HL-60 (cell line): ENCODE measurements at regions not wholly inside any gene's neighbourhood (a gene's known extent, or its start where the extent isn't known, plus 50 kb on each side); places are given as distances from the start of the nearest gene placed in this dataset.

ENCODE experiments used
- DNase-seq, 2 experiments: peaks; one replicate each; pipeline ENCODE4 v3.0.0-alpha.2; 2010 to 2020; ENCODE audit warnings: low read depth in 1 of 2, low spot score in 1 of 2
- H3K27ac ChIP-seq: fragments of 250-450 bp; sonication (Bioruptor Pico); replicated peaks from 2 replicates; pipeline ENCODE4 v1.5.1; 2020; ENCODE audit warnings: mild to moderate bottlenecking, moderate library complexity
- H3K27me3 ChIP-seq: fragments of 250-450 bp; sonication (Bioruptor Pico); 2 replicates; pipeline ENCODE4 v1.5.1; 2021; ENCODE audit warnings: mild to moderate bottlenecking, moderate library complexity; ENCODE audit not compliant: insufficient read depth, poor library complexity, severe bottlenecking
- H3K4me3 ChIP-seq: replicated peaks from 2 replicates; pipeline ENCODE4 v1.5.1; 2011; ENCODE audit warnings: mild to moderate bottlenecking, control low read depth, low read length; ENCODE audit not compliant: insufficient read depth
- CTCF ChIP-seq: IDR thresholded peaks from one replicate; pipeline ENCODE4 v1.5.1; 2011; ENCODE audit warnings: low read length, control low read depth, inconsistent platforms; ENCODE audit not compliant: insufficient read depth
- GABPA ChIP-seq: IDR thresholded peaks from 2 replicates; pipeline ENCODE4 v1.6.1; 2012; ENCODE audit warnings: low read depth
- POLR2AphosphoS5 ChIP-seq: IDR thresholded peaks from 2 replicates; pipeline ENCODE4 v1.6.1; 2012; ENCODE audit warnings: low read depth
- SPI1 ChIP-seq: IDR thresholded peaks from 2 replicates; pipeline ENCODE4 v1.6.1; 2012; ENCODE audit warnings: low read depth, mild to moderate bottlenecking, borderline replicate concordance
- TF ChIP-seq, protein P1 (sequence below): IDR thresholded peaks from 2 replicates; pipeline ENCODE4 v1.6.1; 2012; ENCODE audit warnings: low read depth; ENCODE audit not compliant: insufficient replicate concordance

DNA sequence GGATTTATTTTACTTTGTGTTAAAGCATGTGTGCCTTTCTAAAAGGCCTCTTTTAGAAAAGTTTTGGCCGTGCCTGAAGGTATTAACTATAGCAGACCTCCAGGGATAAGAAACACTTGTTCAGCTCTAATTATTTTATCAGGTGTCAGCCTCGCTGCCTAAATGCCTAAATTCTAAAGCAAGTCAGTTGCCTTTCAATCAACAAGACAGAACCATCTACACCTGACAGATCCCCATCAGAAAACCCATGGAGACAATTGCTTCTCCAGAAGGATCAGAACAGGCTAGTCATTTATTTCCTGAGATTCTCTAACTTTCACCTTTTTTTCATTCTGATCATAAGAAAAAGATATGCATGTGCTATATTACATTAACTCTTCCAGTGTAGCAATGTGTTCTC lies 171.4 kb upstream of the GPC6 start:
- Histone ChIP-seq H3K4me3 (no peak overlapping the region), H3K27ac (no peak overlapping the region), H3K27me3 (no peaks in the 10 kb centered on the region)
- no peak for DNase-seq
- TF ChIP-seq SPI1, result no peak
- TF ChIP-seq, protein P1, sequence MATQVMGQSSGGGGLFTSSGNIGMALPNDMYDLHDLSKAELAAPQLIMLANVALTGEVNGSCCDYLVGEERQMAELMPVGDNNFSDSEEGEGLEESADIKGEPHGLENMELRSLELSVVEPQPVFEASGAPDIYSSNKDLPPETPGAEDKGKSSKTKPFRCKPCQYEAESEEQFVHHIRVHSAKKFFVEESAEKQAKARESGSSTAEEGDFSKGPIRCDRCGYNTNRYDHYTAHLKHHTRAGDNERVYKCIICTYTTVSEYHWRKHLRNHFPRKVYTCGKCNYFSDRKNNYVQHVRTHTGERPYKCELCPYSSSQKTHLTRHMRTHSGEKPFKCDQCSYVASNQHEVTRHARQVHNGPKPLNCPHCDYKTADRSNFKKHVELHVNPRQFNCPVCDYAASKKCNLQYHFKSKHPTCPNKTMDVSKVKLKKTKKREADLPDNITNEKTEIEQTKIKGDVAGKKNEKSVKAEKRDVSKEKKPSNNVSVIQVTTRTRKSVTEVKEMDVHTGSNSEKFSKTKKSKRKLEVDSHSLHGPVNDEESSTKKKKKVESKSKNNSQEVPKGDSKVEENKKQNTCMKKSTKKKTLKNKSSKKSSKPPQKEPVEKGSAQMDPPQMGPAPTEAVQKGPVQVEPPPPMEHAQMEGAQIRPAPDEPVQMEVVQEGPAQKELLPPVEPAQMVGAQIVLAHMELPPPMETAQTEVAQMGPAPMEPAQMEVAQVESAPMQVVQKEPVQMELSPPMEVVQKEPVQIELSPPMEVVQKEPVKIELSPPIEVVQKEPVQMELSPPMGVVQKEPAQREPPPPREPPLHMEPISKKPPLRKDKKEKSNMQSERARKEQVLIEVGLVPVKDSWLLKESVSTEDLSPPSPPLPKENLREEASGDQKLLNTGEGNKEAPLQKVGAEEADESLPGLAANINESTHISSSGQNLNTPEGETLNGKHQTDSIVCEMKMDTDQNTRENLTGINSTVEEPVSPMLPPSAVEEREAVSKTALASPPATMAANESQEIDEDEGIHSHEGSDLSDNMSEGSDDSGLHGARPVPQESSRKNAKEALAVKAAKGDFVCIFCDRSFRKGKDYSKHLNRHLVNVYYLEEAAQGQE, result no peak
- no peak for TF ChIP-seq GABPA
- TF ChIP-seq CTCF, result no peak
- no peak for TF ChIP-seq POLR2AphosphoS5

DNA sequence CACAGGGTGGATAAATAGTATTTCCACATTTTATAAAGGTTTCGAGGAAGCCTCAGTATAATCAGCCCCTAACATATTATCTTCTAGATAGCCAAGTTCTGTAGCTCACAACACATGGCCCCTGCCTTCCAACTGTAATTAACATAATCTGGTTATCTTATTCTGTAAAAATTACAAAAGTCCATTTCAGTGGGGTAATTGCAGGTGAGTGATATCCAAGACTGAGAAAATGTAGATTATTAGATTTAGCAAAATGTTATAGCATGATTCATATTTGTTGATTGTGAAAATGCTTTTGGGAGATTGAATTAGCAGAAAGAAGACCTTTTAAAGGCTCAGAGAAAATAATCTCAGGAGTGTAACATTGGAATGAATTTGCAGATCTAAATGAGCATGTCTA lies 168.3 kb upstream of the GPC6 start:
- Histone ChIP-seq H3K4me3 (no peak overlapping the region), H3K27ac (no peak overlapping the region), H3K27me3 (no peaks in the 10 kb centered on the region)
- no peak for DNase-seq
- no peak for TF ChIP-seq SPI1
- TF ChIP-seq CTCF, result no peak
- TF ChIP-seq, protein P1, result no peak
- no peak for TF ChIP-seq GABPA
- TF ChIP-seq POLR2AphosphoS5, result no peak

DNA sequence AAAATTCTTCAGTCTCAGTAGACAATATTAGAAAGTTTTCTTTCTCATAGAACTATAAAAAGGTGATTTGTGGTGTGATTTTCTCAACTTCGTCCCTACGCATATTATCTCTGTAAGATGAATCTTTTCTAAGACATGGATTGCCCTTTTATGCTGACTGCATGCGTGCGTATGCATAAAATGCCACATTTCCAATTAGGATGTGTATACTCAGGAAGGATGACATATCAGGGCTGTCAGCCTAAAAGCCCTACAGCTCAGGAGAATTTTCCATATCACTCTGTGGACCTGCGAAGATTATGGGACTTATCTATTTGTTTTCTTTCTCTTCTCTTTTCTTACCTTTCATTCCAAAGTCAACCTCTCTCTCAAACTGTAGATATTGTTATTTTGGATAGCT lies 166.5 kb upstream of the GPC6 start:
- no peaks in the 10 kb centered on the region for H3K27me3 ChIP-seq

DNA sequence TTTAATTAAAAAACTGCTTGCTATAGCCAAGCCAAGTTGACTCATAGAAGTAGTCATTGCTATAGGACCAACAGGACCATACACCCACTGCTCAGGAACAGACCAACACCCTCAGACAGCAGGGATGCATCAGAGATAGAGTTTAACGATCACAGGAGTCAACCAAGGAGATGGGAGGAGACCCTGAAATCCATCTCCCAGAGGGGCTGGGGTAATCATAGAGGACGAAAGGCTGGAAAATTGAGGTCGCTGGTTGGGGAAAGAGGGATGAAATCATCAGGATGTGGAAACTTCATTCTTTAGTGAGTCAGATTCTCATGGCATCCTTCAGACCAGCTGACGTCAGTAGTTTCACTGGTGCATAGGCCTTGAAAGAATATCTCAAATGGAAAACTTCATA lies 160.4 kb upstream of the GPC6 start:
- no peak overlapping the region for H3K4me3 ChIP-seq
- H3K27ac ChIP-seq, result no peak overlapping the region
- TF ChIP-seq CTCF (no peak), GABPA (no peak), POLR2AphosphoS5 (no peak), SPI1 (no peak)
- TF ChIP-seq, protein P1, result no peak
- H3K27me3 ChIP-seq, result no peaks in the 10 kb centered on the region
- DNase-seq, result no peak

More for the DNA sequence above, 166.5 kb upstream of the GPC6 start:
- no peak overlapping the region for H3K27ac ChIP-seq
- no peak for TF ChIP-seq SPI1
- TF ChIP-seq GABPA, result no peak
- TF ChIP-seq POLR2AphosphoS5, result no peak
- H3K4me3 ChIP-seq, result no peak overlapping the region
- no peak for DNase-seq
